ENCODE measurements at regions not wholly inside any gene's neighbourhood (a gene's known extent, or its start where the extent isn't known, plus 50 kb on each side); places are given as distances from the start of the nearest gene placed in this dataset.
"Not testable (repeated sequence)": the region's sequence is repeated elsewhere in the genome, so short reads cannot be mapped to it uniquely, and the experiment has no call there.

DNA sequence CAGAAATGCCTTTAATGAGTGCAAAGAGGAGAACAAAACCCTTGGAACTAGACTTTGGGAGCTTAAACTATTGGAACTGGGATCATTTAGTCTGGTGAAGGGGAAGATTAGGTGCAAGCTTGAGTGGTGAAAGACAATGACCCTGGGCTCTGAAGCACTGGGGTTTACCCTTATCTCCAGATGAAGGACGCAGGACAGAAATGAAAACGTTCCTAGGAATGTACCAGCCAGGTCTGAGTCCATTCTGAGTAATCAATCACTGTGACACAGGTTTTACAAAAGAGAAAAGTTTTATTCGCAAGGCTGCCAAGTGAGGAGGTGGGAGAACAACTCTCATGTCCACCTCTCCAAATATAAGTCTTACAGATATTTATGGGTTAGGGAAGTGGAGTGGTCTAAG, 249.1 kb downstream of the LRIG3 start:
- DNase-seq, result no peak

DNA sequence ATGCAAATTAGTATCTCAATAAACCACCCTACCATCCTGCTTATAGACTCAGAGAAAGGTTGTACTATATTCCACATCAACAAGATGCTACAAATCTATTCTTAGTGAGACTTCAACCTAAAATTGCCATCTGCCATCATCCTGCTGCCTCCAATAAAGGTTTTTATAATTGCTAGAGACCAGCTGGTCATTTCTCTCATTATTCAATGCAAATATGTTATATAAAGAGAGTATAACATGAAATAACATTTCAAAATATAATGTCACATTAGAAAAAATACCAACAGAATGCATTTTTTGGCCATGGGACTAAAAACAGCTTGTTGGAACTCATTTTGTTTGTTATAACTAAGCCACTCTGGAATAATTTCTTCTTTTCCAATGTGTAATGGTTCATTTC, 247.3 kb downstream of the LRIG3 start:
- DNase-seq, result no peak

DNA sequence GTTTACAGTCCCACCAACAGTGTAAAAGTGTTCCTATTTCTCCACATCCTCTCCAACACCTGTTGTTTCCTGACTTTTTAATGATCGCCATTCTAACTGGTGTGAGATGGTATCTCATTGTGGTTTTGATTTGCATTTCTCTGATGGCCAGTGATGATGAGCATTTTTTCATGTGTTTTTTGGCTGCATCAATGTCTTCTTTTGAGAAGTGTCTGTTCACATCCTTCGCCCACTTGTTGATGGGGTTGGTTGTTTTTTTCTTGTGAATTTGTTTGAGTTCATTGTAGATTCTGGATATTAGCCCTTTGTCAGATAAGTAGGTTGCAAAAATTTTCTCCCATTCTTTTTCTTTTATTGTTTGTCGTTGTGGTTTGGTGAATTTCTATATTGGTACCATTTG, 242.5 kb downstream of the LRIG3 start:
- DNase-seq, result not testable (repeated sequence)

DNA sequence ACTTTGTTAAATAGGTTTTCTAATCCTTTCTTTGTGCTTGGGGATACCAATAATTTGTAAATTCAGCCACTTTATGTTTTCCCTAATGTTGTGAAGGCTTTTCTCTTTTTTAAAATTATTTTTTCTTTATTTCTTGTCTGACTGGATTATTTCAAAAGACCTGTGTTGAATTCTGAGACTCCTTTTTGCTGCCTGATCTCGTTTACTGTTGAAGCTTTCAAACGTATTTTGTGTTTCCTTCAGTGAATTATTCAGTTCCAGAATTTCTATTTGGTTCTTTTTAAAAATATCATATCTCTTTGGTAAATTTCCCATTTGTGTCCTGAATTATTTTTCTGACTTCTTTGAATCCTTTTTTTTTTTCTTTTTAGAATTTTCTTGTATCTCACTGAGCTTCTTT, 241.6 kb downstream of the LRIG3 start:
- DNase-seq, result no peak

DNA sequence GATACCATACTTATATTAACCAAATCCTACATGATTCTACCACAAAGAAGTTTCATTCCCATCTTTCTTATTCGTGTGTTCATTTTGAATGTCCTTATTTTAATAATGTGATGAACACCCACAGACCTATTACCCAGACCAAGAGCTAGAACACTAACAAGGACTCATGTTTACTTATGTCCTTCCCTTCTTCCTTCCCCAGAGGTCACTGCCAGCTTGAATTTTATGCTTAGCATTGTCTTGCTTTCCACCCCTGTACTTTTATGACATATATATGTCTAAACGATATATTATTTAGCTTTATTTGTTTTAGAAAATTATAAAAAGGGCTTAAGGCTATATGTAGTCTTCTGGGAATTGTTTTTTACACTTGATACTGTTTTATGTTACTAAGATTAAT, 238.6 kb downstream of the LRIG3 start:
- DNase-seq, result no peak

DNA sequence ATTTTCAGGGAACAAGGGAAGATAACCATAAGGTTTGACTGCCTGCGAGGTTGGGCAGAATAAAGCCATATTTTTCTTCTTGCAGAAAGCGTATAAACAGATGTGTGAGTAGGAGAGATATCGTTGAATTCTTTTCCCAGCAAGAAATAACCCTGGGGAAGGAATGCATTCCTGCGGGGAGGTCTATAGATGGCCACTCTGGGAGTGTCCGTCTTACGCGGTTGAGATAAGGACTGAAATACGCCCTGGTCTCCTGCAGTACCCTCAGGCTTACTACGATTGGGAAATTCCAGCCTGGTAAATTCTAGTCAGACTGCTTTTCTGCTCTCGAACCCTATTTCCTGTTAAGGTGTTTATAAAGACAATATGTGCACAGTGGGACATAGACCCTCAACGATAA, 225.0 kb downstream of the LRIG3 start:
- DNase-seq, result no peak

DNA sequence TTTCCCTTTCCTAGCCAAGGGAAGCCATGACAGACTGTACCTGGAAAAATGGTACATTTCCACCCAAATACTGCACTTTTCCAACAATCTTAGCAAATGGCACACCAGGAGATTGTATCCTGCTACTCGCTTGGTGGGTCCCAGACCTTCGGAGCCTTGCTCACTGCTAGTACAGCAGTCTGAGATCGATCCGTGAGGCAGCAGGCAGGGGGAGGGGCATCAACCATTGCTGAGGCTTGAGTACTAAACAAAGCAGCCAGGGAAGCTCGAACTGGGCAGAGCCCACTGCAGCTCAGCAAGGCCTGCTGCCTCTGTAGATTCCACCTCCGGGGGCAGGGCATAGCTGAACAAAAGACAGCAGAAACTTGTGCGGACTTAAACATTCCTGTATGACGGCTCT, 218.8 kb downstream of the LRIG3 start:
- no peak for DNase-seq

DNA sequence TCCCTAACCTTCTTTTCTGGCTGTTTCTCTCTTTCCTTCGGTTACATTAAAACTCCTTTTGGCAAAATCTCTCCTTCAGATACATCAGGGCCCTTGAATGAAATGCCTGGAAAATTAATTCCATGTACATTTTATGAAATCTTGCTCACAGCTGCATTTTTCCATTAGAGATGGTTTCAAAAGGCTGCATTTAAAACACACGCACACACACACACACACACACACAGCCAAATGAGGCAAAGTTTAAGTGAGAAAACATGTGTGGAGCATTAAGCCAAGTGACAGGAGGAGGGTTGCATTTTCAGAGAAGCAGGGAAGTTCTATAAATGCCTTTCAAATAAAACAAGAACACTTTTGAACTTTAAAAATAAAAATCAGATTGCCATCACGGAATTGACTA, 216.4 kb downstream of the LRIG3 start:
- no peak for DNase-seq

DNA sequence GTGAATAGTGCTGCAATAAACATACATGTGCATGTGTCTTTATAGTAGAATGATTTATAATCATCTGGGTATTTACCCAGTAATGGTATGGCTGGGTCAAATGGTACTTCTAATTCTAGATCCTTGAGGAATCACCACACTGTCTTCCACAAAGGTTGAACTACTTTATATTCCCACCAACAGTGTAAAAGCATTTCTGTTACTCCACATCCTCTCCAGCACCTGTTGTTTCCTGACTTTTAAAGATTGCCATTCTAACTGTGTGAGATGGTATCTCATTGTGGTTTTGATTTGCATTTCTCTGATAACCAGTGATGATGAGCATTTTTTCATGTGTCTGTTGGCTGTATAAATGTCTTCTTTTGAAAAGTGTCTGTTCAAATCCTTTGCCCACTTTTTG, 215.5 kb downstream of the LRIG3 start:
- DNase-seq, result not testable (repeated sequence)

DNA sequence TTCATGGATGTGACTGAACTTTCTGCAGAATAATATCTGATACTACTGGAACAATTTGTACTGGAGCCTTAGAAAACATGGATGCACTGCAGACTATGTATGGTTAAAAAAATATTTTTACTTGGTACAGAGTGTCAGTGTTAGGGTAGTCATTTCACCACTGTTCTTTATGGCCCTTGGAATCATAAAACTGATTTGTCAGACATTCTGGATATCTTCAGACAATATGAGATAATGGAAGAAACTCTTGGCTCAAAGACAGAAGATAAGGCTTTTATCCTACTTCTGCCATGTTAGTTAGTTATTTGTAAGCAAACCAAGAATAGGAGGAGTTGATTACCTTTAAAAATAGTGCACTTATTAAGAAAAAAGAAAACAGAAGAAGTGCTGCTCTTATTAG, 209.4 kb downstream of the LRIG3 start:
- no peak for DNase-seq

DNA sequence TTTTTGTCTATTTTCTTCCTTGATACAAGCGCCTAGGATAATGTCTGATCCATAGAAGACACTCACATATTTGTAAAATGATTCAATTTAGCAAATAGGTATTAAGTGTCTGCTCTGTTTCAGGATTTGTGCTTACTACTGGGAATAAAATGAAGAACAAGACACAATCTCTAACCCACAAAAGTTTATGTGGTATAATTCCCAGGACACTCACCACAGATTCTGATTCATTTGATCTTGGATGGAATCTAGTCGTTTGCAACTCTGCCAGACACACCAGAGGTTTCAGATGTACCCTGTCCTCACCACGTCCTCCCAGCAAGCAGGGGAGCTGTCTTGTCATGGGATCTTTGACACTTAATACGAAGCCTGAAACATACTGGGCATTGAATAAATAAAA, 208.3 kb downstream of the LRIG3 start:
- no peak for DNase-seq

DNA sequence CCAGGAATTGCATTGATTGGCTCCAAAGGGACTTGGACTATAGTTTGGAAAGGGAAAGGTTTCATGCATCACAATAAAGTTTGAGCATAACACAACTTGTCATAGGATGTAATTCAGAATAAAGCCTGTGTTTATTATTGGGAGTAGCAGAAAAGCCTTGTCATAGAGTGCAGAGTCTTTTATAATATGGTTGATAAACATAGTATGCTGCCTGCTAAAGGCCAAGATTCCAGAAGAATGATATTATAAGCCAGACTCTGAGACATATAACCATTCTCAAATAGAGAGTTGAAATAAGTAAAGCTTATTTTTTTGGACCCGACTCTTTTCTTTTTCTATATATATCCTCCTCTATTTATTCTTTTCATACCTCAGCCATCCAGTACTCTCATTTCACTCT, 207.3 kb downstream of the LRIG3 start:
- DNase-seq, result no peak

DNA sequence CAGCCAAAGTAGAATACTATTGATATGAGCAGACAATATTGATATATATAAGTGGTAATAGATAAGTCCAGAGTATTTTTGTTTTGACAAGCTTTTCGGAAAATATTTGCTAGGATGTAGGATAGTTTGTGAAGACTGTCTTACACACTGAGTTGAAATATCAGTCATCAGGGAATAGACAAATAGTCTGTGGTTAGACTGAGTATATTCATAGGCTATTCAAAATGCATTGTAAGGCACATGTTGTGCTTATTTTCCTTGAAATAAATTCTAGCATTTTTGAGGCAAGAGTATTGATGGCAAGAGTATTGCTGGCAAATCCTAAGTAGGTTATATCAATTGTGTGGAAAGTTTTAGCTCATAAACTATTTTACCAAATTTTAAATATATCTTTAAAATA, 201.1 kb downstream of the LRIG3 start:
- no peak for DNase-seq

DNA sequence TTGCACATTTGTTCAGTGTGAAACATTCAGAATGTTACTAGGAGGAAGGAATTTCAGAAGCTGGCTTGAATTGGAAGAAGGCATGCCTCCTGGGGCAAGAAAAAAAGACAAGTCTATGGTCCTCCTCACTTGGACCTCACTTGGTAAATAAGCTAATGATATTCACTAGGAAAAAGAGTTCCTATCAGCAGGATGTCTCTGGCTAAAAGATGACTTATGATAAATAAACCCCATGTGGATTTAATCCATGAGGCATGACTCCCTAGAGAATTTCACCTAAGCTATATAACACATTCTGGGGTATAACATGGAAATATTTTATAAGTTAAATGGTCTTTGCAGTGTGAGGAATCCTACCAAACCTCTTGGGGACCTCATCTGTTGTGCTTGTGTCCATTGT, 199.9 kb downstream of the LRIG3 start:
- no peak for DNase-seq

DNA sequence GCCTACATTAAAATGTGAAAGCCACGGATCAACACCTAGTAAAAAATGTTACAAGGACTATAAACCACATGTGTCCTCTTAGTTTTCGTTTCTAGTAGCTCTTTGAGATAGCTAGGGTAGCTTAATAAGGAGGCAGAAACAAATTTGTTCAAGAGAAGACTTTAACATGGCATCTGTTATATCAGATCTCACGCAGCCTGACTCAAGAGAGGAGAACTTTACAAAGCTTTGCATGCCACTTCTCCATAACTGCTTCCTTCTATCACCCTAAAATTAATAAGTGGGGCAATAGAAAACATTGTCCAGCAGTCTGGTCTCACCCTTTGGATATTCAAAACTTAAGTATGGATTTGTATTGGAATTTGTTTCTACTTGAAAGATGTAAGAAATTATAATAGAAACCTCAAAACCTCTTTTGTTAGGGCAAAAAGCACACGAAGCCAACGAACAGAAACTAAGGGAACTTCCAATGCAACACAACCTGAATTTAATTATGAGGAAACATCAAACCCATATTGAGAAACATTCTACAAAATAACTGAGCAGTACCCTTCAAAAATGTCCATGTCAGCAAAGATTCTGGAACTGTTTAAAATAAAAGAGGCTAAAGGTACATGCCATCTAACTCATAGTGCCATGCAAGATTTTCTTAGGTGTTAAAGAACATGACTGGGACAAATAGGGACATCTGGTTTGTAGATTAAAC, 194.8 kb downstream of the LRIG3 start:
- DNase-seq, result no peak

DNA sequence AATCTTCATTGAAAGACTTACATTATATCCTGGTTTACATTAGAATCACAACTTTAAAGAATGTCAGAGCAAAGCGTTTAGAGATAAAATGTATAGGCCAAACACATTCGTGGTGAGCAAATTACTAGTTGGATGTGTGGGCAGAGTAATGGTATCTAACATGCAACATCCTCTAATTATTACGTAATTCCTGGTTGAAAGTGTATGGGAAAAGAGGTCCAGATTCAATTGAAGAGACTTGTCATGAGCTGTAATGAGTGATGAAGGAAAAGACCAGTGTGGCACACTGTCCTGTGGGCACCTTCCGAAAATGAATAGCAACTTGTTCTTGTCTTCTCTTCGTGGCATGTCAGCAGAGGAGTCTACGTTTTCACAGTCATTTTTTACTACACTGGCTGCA, 192.8 kb downstream of the LRIG3 start:
- no peak for DNase-seq

DNA sequence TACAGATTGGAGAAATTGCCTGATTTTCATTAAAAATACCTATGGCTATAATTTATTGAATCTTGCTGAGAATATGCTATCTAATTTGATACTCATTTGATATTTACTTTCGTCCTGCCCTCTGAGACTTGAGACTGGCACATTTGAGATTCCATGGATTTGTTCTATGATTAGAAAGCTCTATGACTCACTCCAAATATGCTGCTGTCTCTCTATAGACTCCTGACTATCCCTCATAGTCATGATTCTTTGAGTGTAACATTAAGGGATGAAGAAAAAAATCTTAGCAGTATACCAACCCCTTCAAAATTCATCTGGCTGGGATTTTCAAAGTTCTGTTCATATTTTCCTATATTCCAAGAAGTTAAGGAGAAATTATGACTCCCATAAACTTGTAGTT, 191.9 kb downstream of the LRIG3 start:
- no peak for DNase-seq

DNA sequence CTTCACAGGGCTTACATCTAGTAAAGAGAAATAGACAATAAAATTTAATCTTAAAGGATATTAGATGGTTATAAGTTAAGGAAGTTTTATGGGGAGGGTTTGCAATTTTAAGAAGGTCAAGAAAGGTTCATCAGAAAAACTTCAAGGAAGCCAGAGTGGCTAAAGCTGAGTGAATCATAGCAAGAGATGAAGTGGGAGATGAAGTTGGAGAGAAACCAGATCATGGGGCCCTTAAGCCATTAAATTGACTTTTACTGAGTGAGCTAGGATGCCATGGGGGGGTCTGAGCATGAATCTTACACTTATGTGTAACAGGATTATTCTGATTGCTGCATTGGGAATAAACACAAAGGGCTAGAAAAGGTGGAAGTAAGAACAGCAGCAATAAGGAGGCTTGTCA, 189.2 kb downstream of the LRIG3 start:
- DNase-seq, result no peak

DNA sequence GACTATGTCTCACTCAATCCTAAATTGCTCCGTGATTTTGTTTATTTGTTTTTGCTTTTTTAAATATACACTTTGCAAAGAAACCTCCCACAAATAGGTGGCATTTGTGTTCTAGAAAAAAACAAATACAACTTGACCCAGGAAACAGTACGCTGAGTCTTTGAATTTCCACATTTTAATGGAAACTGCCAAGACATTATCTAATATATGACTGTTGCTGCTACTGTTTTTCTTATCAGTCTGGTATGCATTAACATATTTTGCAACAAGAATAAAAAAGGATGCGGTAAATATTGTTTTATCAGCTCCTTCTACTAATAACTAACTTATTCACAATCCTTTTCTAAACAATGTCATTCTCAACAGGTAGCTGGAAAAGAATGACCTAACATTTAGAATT, 187.4 kb downstream of the LRIG3 start:
- no peak for DNase-seq

DNA sequence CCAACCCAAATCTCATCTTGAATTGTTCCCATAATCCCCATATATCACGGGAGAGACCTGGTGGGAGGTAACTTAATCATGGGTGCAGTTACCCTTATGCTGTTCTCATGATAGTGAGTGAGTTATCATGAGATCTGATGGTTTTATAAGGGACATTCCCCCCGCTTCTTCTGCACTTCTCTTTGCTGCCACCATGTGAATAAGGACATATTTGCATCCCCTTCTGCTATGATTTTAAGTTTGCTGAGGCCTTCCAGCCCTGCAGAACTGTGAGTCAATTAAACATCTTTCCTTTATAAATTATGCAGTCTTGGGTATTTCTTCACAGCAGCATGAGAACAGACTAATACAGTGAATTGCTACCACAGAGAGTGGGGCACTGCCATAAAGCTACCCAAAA, 179.1 kb downstream of the LRIG3 start:
- no peak for DNase-seq

DNA sequence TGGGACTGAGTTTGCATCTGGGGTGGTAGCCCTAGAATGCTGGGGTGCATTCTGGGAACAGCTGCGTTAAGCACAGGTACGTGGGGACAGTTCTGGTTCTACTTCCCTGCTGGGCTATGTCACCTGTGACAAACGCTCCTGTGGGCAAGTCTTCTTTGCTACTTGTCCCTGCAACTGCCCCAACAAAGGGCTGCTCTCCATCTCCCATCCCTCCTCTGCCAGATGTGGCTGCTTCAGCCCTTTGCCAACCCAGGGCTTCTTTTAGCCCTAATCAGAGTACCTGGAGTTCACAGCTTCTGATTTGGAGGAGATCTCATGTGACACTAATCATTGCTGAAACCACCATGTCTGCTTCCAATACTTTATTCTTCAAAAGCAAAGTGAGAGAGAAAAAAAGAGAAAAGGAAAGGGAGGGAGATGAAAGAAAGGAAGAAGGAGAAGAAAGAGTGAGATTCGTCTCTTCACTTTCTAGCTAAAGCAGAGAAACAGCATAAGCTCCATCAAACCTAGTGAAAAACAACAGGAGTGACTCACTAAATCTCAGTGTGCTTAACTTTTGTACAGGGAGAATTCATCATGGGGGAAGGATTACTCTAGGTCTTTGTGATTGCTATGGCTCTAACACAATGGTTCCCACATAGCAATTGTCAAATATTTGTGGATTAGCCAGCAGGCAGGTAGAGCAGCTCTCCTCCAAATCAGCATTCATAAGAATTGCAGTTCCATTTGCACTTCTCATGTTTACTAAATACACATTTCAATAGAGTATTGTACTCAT, 174.8 kb downstream of the LRIG3 start:
- DNase-seq, result no peak

DNA sequence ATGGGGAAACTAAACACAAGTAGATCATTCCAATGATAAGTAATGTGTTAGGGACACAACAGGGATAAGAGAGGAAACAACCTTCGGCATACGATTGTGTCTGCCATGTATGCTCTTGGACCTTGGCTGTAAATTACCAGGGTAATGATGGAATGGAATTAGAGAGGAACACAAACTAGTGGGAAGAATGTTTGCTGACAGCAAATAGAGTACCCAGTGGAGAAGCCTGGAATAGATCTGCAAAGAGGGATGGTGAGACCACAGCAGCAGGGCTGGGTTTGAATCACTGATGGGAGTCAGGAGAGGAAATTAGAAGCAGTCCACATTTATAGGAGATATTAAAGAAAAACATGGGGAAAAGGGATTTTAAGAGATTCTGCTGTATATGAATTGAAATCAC, 172.8 kb downstream of the LRIG3 start:
- DNase-seq, result no peak

DNA sequence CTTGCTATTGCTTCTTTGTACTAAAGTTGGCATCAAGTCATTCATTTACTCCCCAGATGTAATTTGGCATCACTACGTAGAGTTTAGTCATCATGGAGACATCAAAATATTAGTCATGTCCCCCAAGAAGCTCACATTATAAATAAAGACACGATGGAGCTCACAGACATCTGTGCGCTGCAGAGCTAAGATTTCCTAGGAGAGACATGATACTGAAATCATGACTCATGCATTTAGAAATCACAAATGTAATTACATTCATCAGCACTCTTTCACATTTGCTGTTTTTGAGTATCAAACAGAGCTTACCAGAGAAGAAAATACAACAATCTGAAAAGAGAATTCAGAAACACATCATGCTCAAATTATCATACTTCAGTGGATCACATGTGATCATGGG, 169.8 kb downstream of the LRIG3 start:
- DNase-seq, result no peak

DNA sequence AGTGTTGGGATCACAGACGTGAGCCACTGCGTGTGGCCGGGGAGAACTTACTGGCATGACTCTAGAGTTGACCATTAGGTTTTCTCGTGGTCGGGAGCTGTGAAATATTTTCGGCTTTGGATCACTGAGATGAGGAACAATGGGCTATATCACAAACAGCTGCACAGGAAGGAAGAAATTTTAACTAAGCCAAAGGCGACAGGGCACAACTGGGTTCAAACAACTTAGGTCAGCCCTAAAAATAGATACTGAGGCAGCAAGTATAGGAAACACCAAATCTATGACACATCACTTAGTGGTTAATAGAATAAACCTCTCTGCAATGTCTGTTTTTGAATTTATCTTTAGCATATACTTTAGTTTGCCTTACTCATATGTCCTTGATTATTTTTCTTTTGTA, 162.9 kb downstream of the LRIG3 start:
- no peak for DNase-seq

DNA sequence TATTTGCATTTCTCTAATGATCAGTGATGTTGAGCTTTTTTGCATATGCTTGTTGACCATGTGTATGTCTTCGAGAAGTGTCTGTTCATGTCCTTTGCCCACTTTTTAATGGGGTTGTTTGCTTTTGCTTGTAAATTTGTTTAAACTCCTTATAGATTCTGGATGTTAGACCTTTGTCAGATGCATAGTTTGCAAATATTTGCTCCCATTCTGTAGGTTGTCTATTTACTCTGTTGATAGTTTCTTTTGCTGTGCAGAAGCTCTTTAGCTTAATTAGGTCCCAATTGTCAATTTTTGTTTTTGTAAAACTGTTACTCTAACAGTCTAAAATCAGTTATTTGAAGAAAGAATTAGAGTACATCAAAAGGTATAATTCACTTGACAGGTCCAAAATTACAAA, 160.6 kb downstream of the LRIG3 start:
- DNase-seq, result not testable (repeated sequence)

Data from activated T-cell treated with anti-CD3 and anti-CD28 coated beads, Interleukin-2, amount 50 U/mL, for 48 hours (primary cell).